Trophoblast cell (in vitro differentiated cells and primary cell): ENCODE measurements at regions not wholly inside any gene's neighbourhood (a gene's known extent, or its start where the extent isn't known, plus 50 kb on each side); places are given as distances from the start of the nearest gene placed in this dataset.

ENCODE experiments used
- DNase-seq, 2 donors: peaks; one replicate each; pipeline ENCODE4 v3.0.0-alpha.2; 2016
- H2AFZ ChIP-seq: 2 replicates; pipeline ENCODE4 v1.6.1; 2013; ENCODE audit warnings: low read length, moderate library complexity, mild to moderate bottlenecking; ENCODE audit not compliant: insufficient read depth, poor library complexity
- H2AK5ac ChIP-seq: 2 replicates; pipeline ENCODE4 v1.6.1; 2013; ENCODE audit warnings: mild to moderate bottlenecking, low read length
- H2BK120ac ChIP-seq: 2 replicates; pipeline ENCODE4 v1.6.1; 2013; ENCODE audit warnings: low read length, mild to moderate bottlenecking, moderate library complexity; ENCODE audit not compliant: insufficient read depth, poor library complexity
- H2BK12ac ChIP-seq: 2 replicates; pipeline ENCODE4 v1.6.1; 2013; ENCODE audit warnings: mild to moderate bottlenecking, low read length, moderate library complexity
- H2BK5ac ChIP-seq: 2 replicates; pipeline ENCODE4 v1.6.1; 2013; ENCODE audit warnings: low read length, low read depth, moderate library complexity, mild to moderate bottlenecking; ENCODE audit not compliant: poor library complexity
- H3K14ac ChIP-seq: 2 replicates; pipeline ENCODE4 v1.6.1; 2013; ENCODE audit warnings: mild to moderate bottlenecking, low read length
- H3K18ac ChIP-seq: 2 replicates; pipeline ENCODE4 v1.6.1; 2013; ENCODE audit warnings: mild to moderate bottlenecking, low read length
- H3K23ac ChIP-seq: 2 replicates; pipeline ENCODE4 v1.6.1; 2013; ENCODE audit warnings: low read length
- H3K27ac ChIP-seq: 2 replicates; pipeline ENCODE4 v1.5.1; 2013; ENCODE audit warnings: low read depth, mild to moderate bottlenecking, inconsistent platforms, low read length, moderate library complexity
- H3K27me3 ChIP-seq: 2 replicates; pipeline ENCODE4 v1.6.1; 2013; ENCODE audit warnings: inconsistent platforms, mild to moderate bottlenecking, low read length, moderate library complexity; ENCODE audit not compliant: insufficient read depth
- H3K36me3 ChIP-seq, 2 experiments: 1 replicate in 1 of 2; 2 replicates in 1 of 2; pipeline ENCODE4 v1.6.1; 2013; ENCODE audit warnings: low read length in 2 of 2, mild to moderate bottlenecking in 2 of 2, moderate library complexity in 1 of 2; ENCODE audit not compliant: insufficient read depth in 2 of 2, control insufficient read depth in 1 of 2
- H3K4ac ChIP-seq: 2 replicates; pipeline ENCODE4 v1.6.1; 2013; ENCODE audit warnings: low read depth, mild to moderate bottlenecking, low read length, moderate library complexity
- H3K4me1 ChIP-seq, 2 experiments: 1 replicate in 1 of 2; 2 replicates in 1 of 2; pipeline ENCODE4 v1.6.1; 2013; ENCODE audit warnings: low read length in 2 of 2, mild to moderate bottlenecking in 2 of 2, moderate library complexity in 1 of 2; ENCODE audit not compliant: insufficient read depth in 2 of 2, control insufficient read depth in 1 of 2
- H3K4me2 ChIP-seq: 2 replicates; pipeline ENCODE4 v1.6.1; 2013; ENCODE audit warnings: inconsistent platforms, mild to moderate bottlenecking, low read length, moderate library complexity
- H3K4me3 ChIP-seq: 2 replicates; pipeline ENCODE4 v1.5.1; 2013; ENCODE audit warnings: mild to moderate bottlenecking, low read depth, low read length, inconsistent platforms
- H3K79me1 ChIP-seq: one replicate; pipeline ENCODE4 v1.6.1; 2013; ENCODE audit warnings: low read length
- H3K79me2 ChIP-seq: 2 replicates; pipeline ENCODE4 v1.6.1; 2013; ENCODE audit warnings: low read length, mild to moderate bottlenecking; ENCODE audit not compliant: control insufficient read depth, insufficient read depth, poor library complexity
- H3K9ac ChIP-seq: 2 replicates; pipeline ENCODE4 v1.6.1; 2013; ENCODE audit warnings: mild to moderate bottlenecking, low read length
- H3K9me3 ChIP-seq: 2 replicates; pipeline ENCODE4 v1.6.1; 2013; ENCODE audit warnings: low read depth, mild to moderate bottlenecking, control low read depth, inconsistent platforms, low read length; ENCODE audit not compliant: insufficient read depth
- H4K12ac ChIP-seq: 2 replicates; pipeline ENCODE4 v1.6.1; 2013; ENCODE audit warnings: low read depth, mild to moderate bottlenecking, low read length, moderate library complexity
- H4K8ac ChIP-seq: 2 replicates; pipeline ENCODE4 v1.6.1; 2013; ENCODE audit warnings: low read depth, mild to moderate bottlenecking, low read length, moderate library complexity
- H4K91ac ChIP-seq: one replicate; pipeline ENCODE4 v1.6.1; 2013; ENCODE audit warnings: low read depth, mild to moderate bottlenecking, low read length, moderate library complexity
- WGBS: extraction: QIAGEN DNeasy Blood & Tissue Kit; methylation state at CpG from one replicate; pipeline ENCODE4 v1.1.7; 2013; ENCODE audit warnings: missing lambda C conversion rate; ENCODE audit not compliant: insufficient read length, insufficient coverage; ENCODE audit errors: extremely low coverage; 5-methylcytosine and 5-hydroxymethylcytosine counted together

- no peak overlapping the region for H2BK12ac ChIP-seq
- no peak overlapping the region for H2AFZ ChIP-seq
- no peak overlapping the region for H3K14ac ChIP-seq
- H2BK120ac ChIP-seq, result no peak overlapping the region
- no peaks in the 10 kb centered on the region for H3K79me1 ChIP-seq
- H3K23ac ChIP-seq, result no peak overlapping the region
- no peak overlapping the region for H2BK5ac ChIP-seq
- no peak overlapping the region for H3K4ac ChIP-seq
- no peaks in the 10 kb centered on the region for H3K27me3 ChIP-seq
- no peak for DNase-seq
- H4K8ac ChIP-seq, result no peak overlapping the region
- no peak overlapping the region for H3K18ac ChIP-seq
- peaks cover 9% of the 10 kb centered on the region for H3K9me3 ChIP-seq
- no peak overlapping the region for H3K4me3 ChIP-seq
- no peaks in the 10 kb centered on the region for H3K79me2 ChIP-seq
- H3K27ac ChIP-seq, result no peak overlapping the region
- no peaks in the 10 kb centered on the region for H3K36me3 ChIP-seq
- H4K91ac ChIP-seq, result no peak overlapping the region
- no peak overlapping the region for H2AK5ac ChIP-seq
- H4K12ac ChIP-seq, result no peak overlapping the region
- WGBS, result no CpG with 5 or more reads among the region's 5 CpGs
- H3K4me2 ChIP-seq, result no peak overlapping the region
- H3K9ac ChIP-seq, result no peak overlapping the region
- no peaks in the 10 kb centered on the region for H3K4me1 ChIP-seq
These were observed 59.0 kb upstream of the MED9 start for GRCh38 chr17:17417718-17418181.

- no CpG with 5 or more reads among the region's 2 CpGs for WGBS
- Histone ChIP-seq H3K27me3 (peaks cover under 1% of the 10 kb centered on the region), H3K4ac (no peak overlapping the region), H3K9ac (no peak overlapping the region), H2AFZ (no peak overlapping the region), H2BK12ac (no peak overlapping the region), H2BK5ac (no peak overlapping the region), H3K4me1 (no peaks in the 10 kb centered on the region), H4K91ac (no peak overlapping the region), H2BK120ac (no peak overlapping the region), H3K4me3 (no peak overlapping the region), H3K36me3 (no peaks in the 10 kb centered on the region), H2AK5ac (no peak overlapping the region), H3K14ac (no peak overlapping the region), H3K18ac (no peak overlapping the region), H3K79me1 (no peaks in the 10 kb centered on the region), H3K23ac (no peak overlapping the region), H3K4me2 (no peak overlapping the region), H3K79me2 (no peaks in the 10 kb centered on the region), H4K12ac (no peak overlapping the region), H3K27ac (no peak overlapping the region), H3K9me3 (peaks cover 19% of the 10 kb centered on the region), H4K8ac (no peak overlapping the region)
- DNase-seq, result no peak
These were observed 57.6 kb upstream of the MED9 start for GRCh38 chr17:17419166-17419565.

- no peak overlapping the region for H3K4me2 ChIP-seq
- no peak overlapping the region for H4K91ac ChIP-seq
- no peaks in the 10 kb centered on the region for H3K4me1 ChIP-seq
- no peak overlapping the region for H2BK5ac ChIP-seq
- no peak overlapping the region for H2BK120ac ChIP-seq
- no peak overlapping the region for H2BK12ac ChIP-seq
- no peak overlapping the region for H3K27ac ChIP-seq
- H4K8ac ChIP-seq, result no peak overlapping the region
- H3K4ac ChIP-seq, result no peak overlapping the region
- H3K4me3 ChIP-seq, result no peak overlapping the region
- H3K18ac ChIP-seq, result no peak overlapping the region
- peaks cover 24% of the 10 kb centered on the region for H3K9me3 ChIP-seq
- H3K79me1 ChIP-seq, result no peaks in the 10 kb centered on the region
- H2AFZ ChIP-seq, result no peak overlapping the region
- H3K14ac ChIP-seq, result no peak overlapping the region
- H3K36me3 ChIP-seq, result no peaks in the 10 kb centered on the region
- no peak overlapping the region for H2AK5ac ChIP-seq
- DNase-seq, result no peak
- H3K79me2 ChIP-seq, result no peaks in the 10 kb centered on the region
- H3K23ac ChIP-seq, result no peak overlapping the region
- H4K12ac ChIP-seq, result no peak overlapping the region
- H3K9ac ChIP-seq, result no peak overlapping the region
- H3K27me3 ChIP-seq, result peaks cover 3% of the 10 kb centered on the region
- WGBS, result no CpG with 5 or more reads among the region's 4 CpGs
These were observed 57.2 kb upstream of the MED9 start for GRCh38 chr17:17419631-17420030.

- WGBS, result no CpG with 5 or more reads among the region's 4 CpGs
These were observed 56.7 kb upstream of the MED9 start for GRCh38 chr17:17420082-17420481.

More at GRCh38 chr17:17420082-17420481, 56.7 kb upstream of the MED9 start:
- Histone ChIP-seq H3K79me1 (no peaks in the 10 kb centered on the region), H3K4me1 (no peaks in the 10 kb centered on the region), H4K12ac (no peak overlapping the region), H4K91ac (no peak overlapping the region), H3K23ac (no peak overlapping the region), H2BK120ac (no peak overlapping the region), H2AFZ (no peak overlapping the region), H3K27me3 (peaks cover 3% of the 10 kb centered on the region), H3K18ac (no peak overlapping the region), H2BK12ac (no peak overlapping the region), H2AK5ac (no peak overlapping the region), H3K9me3 (peaks cover 27% of the 10 kb centered on the region), H3K4me3 (no peak overlapping the region), H2BK5ac (no peak overlapping the region), H3K9ac (no peak overlapping the region), H3K27ac (no peak overlapping the region), H3K4ac (no peak overlapping the region), H3K14ac (no peak overlapping the region), H4K8ac (no peak overlapping the region), H3K4me2 (no peak overlapping the region), H3K79me2 (no peaks in the 10 kb centered on the region), H3K36me3 (no peaks in the 10 kb centered on the region)
- peak in 1 of 2 donors; percentile 12 for DNase-seq
